SU-DHL-6 (cell line): ENCODE measurements at regions not wholly inside any gene's neighbourhood (a gene's known extent, or its start where the extent isn't known, plus 50 kb on each side); places are given as distances from the start of the nearest gene placed in this dataset.

Experiments used
- H2AFZ ChIP-seq: fragments of 200-600 bp; sonication (generic); 2 replicates; pipeline ENCODE4 v1.6.1; 2014; ENCODE audit warnings: low read depth, mild to moderate bottlenecking, moderate library complexity, mixed read lengths, antibody characterized with exemption, low read length; ENCODE audit not compliant: severe bottlenecking
- H3F3A ChIP-seq: fragments of 200-600 bp; shearing (Covaris generic); 2 replicates; pipeline ENCODE4 v1.6.0; 2016; ENCODE audit warnings: antibody characterized with exemption, mild to moderate bottlenecking; ENCODE audit not compliant: insufficient read depth
- H3K27ac ChIP-seq: fragments of 200-600 bp; sonication (generic); 2 replicates; pipeline ENCODE4 v1.5.1; 2016; ENCODE audit warnings: low read depth, mild to moderate bottlenecking, low read length, moderate library complexity, mixed read lengths
- H3K27me3 ChIP-seq: fragments of 200-600 bp; sonication (generic), shearing (Covaris generic); 2 replicates; pipeline ENCODE4 v1.6.0; 2014; ENCODE audit warnings: mild to moderate bottlenecking, low read length
- H3K36me3 ChIP-seq: fragments of 200-600 bp; sonication (generic); 2 replicates; pipeline ENCODE4 v1.6.1; 2014; ENCODE audit warnings: mild to moderate bottlenecking, low read length, mixed read lengths
- H3K4me2 ChIP-seq: fragments of 300-600, 200-600 bp; shearing (Covaris generic), sonication (generic); 2 replicates; pipeline ENCODE4 v1.6.0; 2014; ENCODE audit warnings: low read length, low read depth, mild to moderate bottlenecking; ENCODE audit not compliant: poor library complexity, severe bottlenecking
- H3K4me3 ChIP-seq: fragments of 200-600 bp; sonication (generic); 2 replicates; pipeline ENCODE4 v1.5.1; 2014; ENCODE audit warnings: antibody characterized with exemption, low read length, mild to moderate bottlenecking, mixed read lengths; ENCODE audit not compliant: insufficient read depth, poor library complexity, severe bottlenecking
- H3K79me2 ChIP-seq: fragments of 200-600 bp; sonication (generic); 2 replicates; pipeline ENCODE4 v1.6.1; 2014; ENCODE audit warnings: mild to moderate bottlenecking, low read length, moderate library complexity; ENCODE audit not compliant: insufficient read depth
- H3K9ac ChIP-seq: fragments of 200-600 bp; sonication (generic); 2 replicates; pipeline ENCODE4 v1.7.0; 2014; ENCODE audit warnings: mild to moderate bottlenecking, low read length
- H3K9me2 ChIP-seq: fragments of 200-600 bp; sonication (generic); replicated peaks from 2 replicates; pipeline ENCODE4 v1.6.1; 2014; ENCODE audit warnings: low read length; ENCODE audit not compliant: insufficient read depth
- H3K9me3 ChIP-seq: fragments of 200-600 bp; sonication (generic); 2 replicates; pipeline ENCODE4 v1.6.1; 2014; ENCODE audit warnings: low read length, mixed read lengths; ENCODE audit not compliant: insufficient read depth
- H4K20me1 ChIP-seq: fragments of 200-600 bp; sonication (generic); 2 replicates; pipeline ENCODE4 v1.6.1; 2014; ENCODE audit warnings: low read depth, mild to moderate bottlenecking, antibody characterized with exemption, low read length, moderate library complexity, mixed read lengths
- CTCF ChIP-seq: fragments of 200-600 bp; sonication (generic); IDR thresholded peaks from one replicate; pipeline ENCODE4 v1.5.1; 2017; ENCODE audit warnings: antibody characterized with exemption, mild to moderate bottlenecking, low read length, moderate library complexity; ENCODE audit not compliant: insufficient read depth, poor library complexity, severe bottlenecking
- EZH2phosphoT487 ChIP-seq: fragments of 200-600 bp; sonication (generic), shearing (Covaris generic); conservative IDR thresholded peaks from 2 replicates; pipeline ENCODE4 v1.6.1; 2018; ENCODE audit warnings: mild to moderate bottlenecking, antibody characterized with exemption, low read length, moderate library complexity, mixed read lengths

- no peak for TF ChIP-seq CTCF
- TF ChIP-seq EZH2phosphoT487: no peak
Measured at GRCh38 chr6:138614151-138614550, 114.9 kb upstream of the NHSL1 start.

GRCh38 chr6:138618168-138618567 lies 118.9 kb upstream of the NHSL1 start:
- no peak overlapping the region for H3K27ac ChIP-seq
- no peak overlapping the region for H3K4me3 ChIP-seq
- no peaks in the 10 kb centered on the region for H3F3A ChIP-seq
- H3K9me2 ChIP-seq: no peaks in the 10 kb centered on the region
- no peak for TF ChIP-seq CTCF
- TF ChIP-seq EZH2phosphoT487: no peak
- no peaks in the 10 kb centered on the region for H3K79me2 ChIP-seq
- H3K27me3 ChIP-seq: no peaks in the 10 kb centered on the region
- H3K9me3 ChIP-seq: no peaks in the 10 kb centered on the region
- no peak overlapping the region for H3K4me2 ChIP-seq
- no peak overlapping the region for H3K9ac ChIP-seq
- no peaks in the 10 kb centered on the region for H4K20me1 ChIP-seq
- H2AFZ ChIP-seq: no peak overlapping the region
- no peaks in the 10 kb centered on the region for H3K36me3 ChIP-seq

More at GRCh38 chr6:138614151-138614550, 114.9 kb upstream of the NHSL1 start:
- Histone ChIP-seq H3K4me3 (no peak overlapping the region), H2AFZ (no peak overlapping the region), H4K20me1 (no peaks in the 10 kb centered on the region), H3K9ac (no peak overlapping the region), H3K36me3 (no peaks in the 10 kb centered on the region), H3F3A (no peaks in the 10 kb centered on the region), H3K4me2 (no peak overlapping the region), H3K27me3 (no peaks in the 10 kb centered on the region), H3K27ac (no peak overlapping the region), H3K79me2 (no peaks in the 10 kb centered on the region), H3K9me3 (no peaks in the 10 kb centered on the region), H3K9me2 (no peaks in the 10 kb centered on the region)

- H3K9me2 ChIP-seq: no peaks in the 10 kb centered on the region
- no peaks in the 10 kb centered on the region for H3F3A ChIP-seq
- no peak overlapping the region for H2AFZ ChIP-seq
- H3K4me2 ChIP-seq: no peak overlapping the region
- no peak overlapping the region for H3K9ac ChIP-seq
- no peaks in the 10 kb centered on the region for H3K27me3 ChIP-seq
- no peaks in the 10 kb centered on the region for H4K20me1 ChIP-seq
- no peaks in the 10 kb centered on the region for H3K79me2 ChIP-seq
- H3K27ac ChIP-seq: no peak overlapping the region
- H3K36me3 ChIP-seq: no peaks in the 10 kb centered on the region
- TF ChIP-seq EZH2phosphoT487 (no peak), CTCF (no peak)
- no peaks in the 10 kb centered on the region for H3K9me3 ChIP-seq
- no peak overlapping the region for H3K4me3 ChIP-seq
Measured at GRCh38 chr6:138620630-138621029, 121.3 kb upstream of the NHSL1 start.

- H3K36me3 ChIP-seq: no peaks in the 10 kb centered on the region
- no peak overlapping the region for H3K9ac ChIP-seq
- no peak overlapping the region for H3K27ac ChIP-seq
- no peaks in the 10 kb centered on the region for H3K9me2 ChIP-seq
- no peaks in the 10 kb centered on the region for H3K9me3 ChIP-seq
- no peaks in the 10 kb centered on the region for H3K79me2 ChIP-seq
- no peak overlapping the region for H3K4me2 ChIP-seq
- H3F3A ChIP-seq: no peaks in the 10 kb centered on the region
- H2AFZ ChIP-seq: no peak overlapping the region
- TF ChIP-seq CTCF (no peak), EZH2phosphoT487 (no peak)
- H4K20me1 ChIP-seq: no peaks in the 10 kb centered on the region
- no peaks in the 10 kb centered on the region for H3K27me3 ChIP-seq
- H3K4me3 ChIP-seq: no peak overlapping the region
Measured at GRCh38 chr6:138622967-138623366, 123.7 kb upstream of the NHSL1 start.
